ENCODE measurements at regions not wholly inside any gene's neighbourhood (a gene's known extent, or its start where the extent isn't known, plus 50 kb on each side); places are given as distances from the start of the nearest gene placed in this dataset.

GRCh38 chr12:39235990-39236767, 206.7 kb downstream of the KIF21A start:
- no peaks in the 10 kb centered on the region for H3K36me3 ChIP-seq (ENCODE audit: control insufficient read depth in 1 of 2, insufficient read depth in 2 of 2, low read length in 2 of 2)
- no peaks in the 10 kb centered on the region for H3K9me3 ChIP-seq (ENCODE audit: control insufficient read depth in 1 of 2, insufficient read depth in 1 of 2, low read depth in 1 of 2, low read length in 2 of 2)
- no peaks in the 10 kb centered on the region for H3K4me1 ChIP-seq (ENCODE audit: control insufficient read depth in 1 of 2, insufficient read depth in 2 of 2, low read length in 2 of 2)
- ChIA-PET CTCF (no interaction called here), RAD21 (ENCODE audit: low non-redundant PET in 1 of 2, low total read pairs in 2 of 2, uncharacterized antibody in 2 of 2, unreplicated experiment in 2 of 2) (no interaction called here), POLR2A (no interaction called here)
- no peaks in the 10 kb centered on the region for H3K9me2 ChIP-seq (ENCODE audit: insufficient read depth)
- no peak overlapping the region for H2AFZ ChIP-seq (ENCODE audit: low read depth, low read length, poor library complexity, severe bottlenecking)
- no peak overlapping the region for H3K27ac ChIP-seq (ENCODE audit: low read depth, low read length)
- H3K4me3 ChIP-seq (replicated peaks in 1 of 2; ENCODE audit: low read depth in 1 of 2, low read length in 2 of 2): no peak overlapping the region
- no TSS peak for BruUV-seq (replicated peaks)
- no peaks in the 10 kb centered on the region for H3K79me2 ChIP-seq (ENCODE audit: insufficient read depth, low read length)
- DNase-seq (ENCODE audit: low read depth, low spot score) (no peak), ATAC-seq (no peak)
- no peak for TF ChIP-seq ELF1 (IDR thresholded peaks at IDR 0.05; ENCODE audit: borderline replicate concordance, low read depth)
- TF ChIP-seq CTCF (IDR thresholded peaks at IDR 0.05 in 2 of 3, conservative IDR thresholded peaks at IDR 0.05 in 1 of 3; ENCODE audit: borderline replicate concordance in 1 of 3, insufficient read depth in 1 of 3, low read depth in 2 of 3, low read length in 2 of 3): no peak
- no peak for TF ChIP-seq SIN3A (IDR thresholded peaks at IDR 0.05; ENCODE audit: low read depth)
- TF ChIP-seq RAD21 (IDR thresholded peaks at IDR 0.05; ENCODE audit: low read depth): no peak
- no peak for TF ChIP-seq EZH2 (IDR thresholded peaks at IDR 0.05)
- no peak for TF ChIP-seq SRF (IDR thresholded peaks at IDR 0.05; ENCODE audit: low read depth)
- no peak for TF ChIP-seq MAX (IDR thresholded peaks at IDR 0.05)
- no peak for TF ChIP-seq SP1 (IDR thresholded peaks at IDR 0.05; ENCODE audit: low read depth)
- no peak for TF ChIP-seq ZFX (IDR thresholded peaks at IDR 0.05)
- TF ChIP-seq ZBTB33 (IDR thresholded peaks at IDR 0.05; ENCODE audit: extremely low read depth, insufficient replicate concordance, low read length): no peak
- no peak for TF ChIP-seq REST (IDR thresholded peaks at IDR 0.05; ENCODE audit: low read depth)
- TF ChIP-seq ATF3 (IDR thresholded peaks at IDR 0.05): no peak
- H3K4me2 ChIP-seq (ENCODE audit: low read length): no peak overlapping the region
- no peak overlapping the region for H3K9ac ChIP-seq (ENCODE audit: low read length)
- H3K27me3 ChIP-seq (ENCODE audit: insufficient read depth, low read length): no peaks in the 10 kb centered on the region
- H4K20me1 ChIP-seq (ENCODE audit: insufficient read depth): no peaks in the 10 kb centered on the region
- intact Hi-C loops (cut with micrococcal nuclease): no loop called here
